Vagina (tissue), 2 donors: ENCODE measurements at regions not wholly inside any gene's neighbourhood (a gene's known extent, or its start where the extent isn't known, plus 50 kb on each side); places are given as distances from the start of the nearest gene placed in this dataset.

ENCODE experiments used
- DNase-seq, 2 donors: peaks; one replicate each; pipeline ENCODE4 v3.0.0-alpha.2; 2017; ENCODE audit errors: extremely low spot score in 2 of 2
- H3K27ac ChIP-seq: fragments of 200-600 bp; sonication (generic); one replicate; pipeline ENCODE4 v1.5.1; 2019
- H3K27me3 ChIP-seq: fragments of 200-600 bp; sonication (generic); one replicate; pipeline ENCODE4 v1.5.1; 2019
- H3K36me3 ChIP-seq, 2 donors: fragments of 200-600 bp; sonication (generic); one replicate each; pipeline ENCODE4 v1.5.1; 2017 to 2019
- H3K4me1 ChIP-seq: fragments of 200-600 bp; sonication (generic); one replicate; pipeline ENCODE4 v1.5.1; 2019
- H3K4me3 ChIP-seq, 2 donors: fragments of 200-600 bp; sonication (generic); 1 replicate in 1 of 2; 2 replicates in 1 of 2; pipeline ENCODE4 v1.5.1; 2016 to 2019
- H3K9me3 ChIP-seq: fragments of 200-600 bp; sonication (generic); one replicate; pipeline ENCODE4 v1.5.1; 2019
- POLR2A ChIP-seq, 2 donors: fragments of 450-650 bp; IDR thresholded peaks; one replicate each; pipeline ENCODE4 v1.6.1; 2017; ENCODE audit warnings: antibody characterized with exemption in 2 of 2, mild to moderate bottlenecking in 2 of 2, moderate library complexity in 2 of 2
- POLR2AphosphoS5 ChIP-seq, 2 donors: sonication (generic); formaldehyde crosslinking; IDR thresholded peaks; one replicate each; pipeline ENCODE4 v1.9.0; 2017; ENCODE audit warnings: antibody characterized with exemption in 2 of 2, mild to moderate bottlenecking in 2 of 2, low read depth in 1 of 2; ENCODE audit not compliant: insufficient read depth in 1 of 2
- intact Hi-C: fragments of 100-400 bp; cut with DNase I; formaldehyde crosslinking; loops from one replicate; pipeline ENCODE4 v1.15.1; 2023
- TF ChIP-seq, protein P1 (sequence below), 3 experiments: fragments of 450-650 bp in 2 of 3; fragments of 200-600 bp in 1 of 3; sonication (generic) in 1 of 3; IDR thresholded peaks; one replicate each; pipeline ENCODE4 v1.5.1; 2017 to 2019; ENCODE audit warnings: antibody characterized with exemption in 3 of 3, mild to moderate bottlenecking in 2 of 3, moderate library complexity in 2 of 3

- Histone ChIP-seq H3K27me3 (no peaks in the 10 kb centered on the region), H3K4me3 (no peak overlapping the region), H3K9me3 (no peaks in the 10 kb centered on the region), H3K27ac (no peak overlapping the region), H3K36me3 (no peaks in the 10 kb centered on the region), H3K4me1 (no peaks in the 10 kb centered on the region)
- TF ChIP-seq POLR2A (IDR thresholded peaks at IDR 0.05) (no peak), POLR2AphosphoS5 (IDR thresholded peaks at IDR 0.05; ENCODE audit: insufficient read depth in 1 of 2, low read depth in 1 of 2) (no peak)
- TF ChIP-seq, protein P1, sequence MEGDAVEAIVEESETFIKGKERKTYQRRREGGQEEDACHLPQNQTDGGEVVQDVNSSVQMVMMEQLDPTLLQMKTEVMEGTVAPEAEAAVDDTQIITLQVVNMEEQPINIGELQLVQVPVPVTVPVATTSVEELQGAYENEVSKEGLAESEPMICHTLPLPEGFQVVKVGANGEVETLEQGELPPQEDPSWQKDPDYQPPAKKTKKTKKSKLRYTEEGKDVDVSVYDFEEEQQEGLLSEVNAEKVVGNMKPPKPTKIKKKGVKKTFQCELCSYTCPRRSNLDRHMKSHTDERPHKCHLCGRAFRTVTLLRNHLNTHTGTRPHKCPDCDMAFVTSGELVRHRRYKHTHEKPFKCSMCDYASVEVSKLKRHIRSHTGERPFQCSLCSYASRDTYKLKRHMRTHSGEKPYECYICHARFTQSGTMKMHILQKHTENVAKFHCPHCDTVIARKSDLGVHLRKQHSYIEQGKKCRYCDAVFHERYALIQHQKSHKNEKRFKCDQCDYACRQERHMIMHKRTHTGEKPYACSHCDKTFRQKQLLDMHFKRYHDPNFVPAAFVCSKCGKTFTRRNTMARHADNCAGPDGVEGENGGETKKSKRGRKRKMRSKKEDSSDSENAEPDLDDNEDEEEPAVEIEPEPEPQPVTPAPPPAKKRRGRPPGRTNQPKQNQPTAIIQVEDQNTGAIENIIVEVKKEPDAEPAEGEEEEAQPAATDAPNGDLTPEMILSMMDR (IDR thresholded peaks at IDR 0.05) = no peak
- DNase-seq = no peak
- intact Hi-C loops = no loop called here
Measured at GRCh38 chr15:60076582-60077276, 72.6 kb downstream of the FOXB1 start.

- DNase-seq = no peak
- Histone ChIP-seq H3K4me1 (no peaks in the 10 kb centered on the region), H3K27ac (no peak overlapping the region), H3K4me3 (no peak overlapping the region), H3K27me3 (no peaks in the 10 kb centered on the region), H3K36me3 (no peaks in the 10 kb centered on the region), H3K9me3 (no peaks in the 10 kb centered on the region)
- TF ChIP-seq POLR2AphosphoS5 (IDR thresholded peaks at IDR 0.05; ENCODE audit: insufficient read depth in 1 of 2, low read depth in 1 of 2) (no peak), POLR2A (IDR thresholded peaks at IDR 0.05) (no peak)
- TF ChIP-seq, protein P1 (IDR thresholded peaks at IDR 0.05) = no peak
- intact Hi-C loops = no loop called here
Measured at GRCh38 chr15:60077581-60078359, 73.7 kb downstream of the FOXB1 start.

- Histone ChIP-seq H3K4me3 (no peak overlapping the region), H3K4me1 (no peaks in the 10 kb centered on the region), H3K27ac (no peak overlapping the region), H3K9me3 (no peaks in the 10 kb centered on the region), H3K36me3 (no peaks in the 10 kb centered on the region), H3K27me3 (no peaks in the 10 kb centered on the region)
- TF ChIP-seq, protein P1 (IDR thresholded peaks at IDR 0.05) = no peak
- TF ChIP-seq POLR2AphosphoS5 (IDR thresholded peaks at IDR 0.05; ENCODE audit: insufficient read depth in 1 of 2, low read depth in 1 of 2) = no peak
- TF ChIP-seq POLR2A (IDR thresholded peaks at IDR 0.05) = no peak
- intact Hi-C loops = no loop called here
- DNase-seq = no peak
Measured at GRCh38 chr15:60079210-60079609, 75.1 kb downstream of the FOXB1 start.

GRCh38 chr15:60081976-60082375, 77.9 kb downstream of the FOXB1 start:
- no peak for TF ChIP-seq POLR2A (IDR thresholded peaks at IDR 0.05)
- TF ChIP-seq, protein P1 (IDR thresholded peaks at IDR 0.05) = no peak
- TF ChIP-seq POLR2AphosphoS5 (IDR thresholded peaks at IDR 0.05; ENCODE audit: insufficient read depth in 1 of 2, low read depth in 1 of 2) = no peak
- H3K27ac ChIP-seq = no peak overlapping the region
- intact Hi-C loops = no loop called here
- H3K4me1 ChIP-seq = no peaks in the 10 kb centered on the region
- no peaks in the 10 kb centered on the region for H3K9me3 ChIP-seq
- H3K36me3 ChIP-seq = no peaks in the 10 kb centered on the region
- H3K27me3 ChIP-seq = no peaks in the 10 kb centered on the region
- no peak overlapping the region for H3K4me3 ChIP-seq
- no peak for DNase-seq

DNA sequence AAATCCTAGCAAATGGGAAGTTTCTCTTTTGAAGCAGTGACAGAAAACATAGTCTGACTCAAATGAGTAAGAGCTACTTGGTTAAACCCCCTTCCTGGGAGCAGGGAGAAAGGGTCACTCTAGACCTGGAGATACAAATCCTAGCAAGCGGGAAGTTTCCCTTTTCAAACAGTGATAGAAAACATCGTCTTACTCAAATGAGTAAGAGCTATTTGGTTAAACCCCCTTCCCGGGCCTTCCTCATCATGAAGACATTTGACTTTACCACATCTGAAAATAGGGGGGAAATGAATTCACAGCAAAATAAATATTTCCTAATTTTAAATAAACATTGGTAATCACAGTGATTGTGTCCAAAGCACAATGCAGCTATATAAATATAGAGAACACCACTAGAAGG, 79.2 kb downstream of the FOXB1 start:
- DNase-seq = no peak
- no peaks in the 10 kb centered on the region for H3K36me3 ChIP-seq
- no peak overlapping the region for H3K27ac ChIP-seq
- no peaks in the 10 kb centered on the region for H3K27me3 ChIP-seq
- H3K4me3 ChIP-seq = no peak overlapping the region
- no peaks in the 10 kb centered on the region for H3K9me3 ChIP-seq
- intact Hi-C loops = no loop called here
- TF ChIP-seq POLR2AphosphoS5 (IDR thresholded peaks at IDR 0.05; ENCODE audit: insufficient read depth in 1 of 2, low read depth in 1 of 2) (no peak), POLR2A (IDR thresholded peaks at IDR 0.05) (no peak)
- TF ChIP-seq, protein P1 (IDR thresholded peaks at IDR 0.05) = no peak
- no peaks in the 10 kb centered on the region for H3K4me1 ChIP-seq
